H1 (cell line): ENCODE measurements at regions not wholly inside any gene's neighbourhood (a gene's known extent, or its start where the extent isn't known, plus 50 kb on each side); places are given as distances from the start of the nearest gene placed in this dataset.

Experiments used
- CTCF ChIA-PET: fragments of 300-600 bp; sonication (Branson Sonifier 250); formaldehyde crosslinking; loops from one replicate; lab custom pipeline; 2021; ENCODE audit not compliant: partially characterized antibody; lab: Charles Lee
- POLR2A ChIA-PET: fragments of 300-600 bp; sonication (Branson Sonifier 250); formaldehyde crosslinking; loops from one replicate; lab custom pipeline; 2021; ENCODE audit warnings: inconsistent platforms; ENCODE audit not compliant: partially characterized antibody; lab: Charles Lee
- DNase-seq, 2 experiments: peaks; one replicate each; pipeline versions ENCODE4 v3.0.0 to v3.0.0-alpha.2; 2010 to 2022; ENCODE audit warnings: low spot score in 2 of 2, low read depth in 1 of 2, mixed read lengths in 1 of 2
- FAIRE-seq: peaks from 2 replicates; lab custom pipeline; 2011; peaks lifted over from hg19 to GRCh38; lab: Jason Lieb, UNC
- H2AFZ ChIP-seq: 2 replicates; pipeline ENCODE4 v1.8.1; 2012; ENCODE audit warnings: low read length, inconsistent platforms
- H2AK5ac ChIP-seq: 2 replicates; pipeline ENCODE4 v1.6.1; 2013; ENCODE audit warnings: low read depth, low read length
- H2BK120ac ChIP-seq: replicated peaks from 2 replicates; pipeline ENCODE3; 2013; ENCODE audit warnings: low read depth, low read length, inconsistent platforms
- H2BK12ac ChIP-seq: 2 replicates; pipeline ENCODE4 v1.6.1; 2013; ENCODE audit warnings: low read depth, low read length
- H2BK15ac ChIP-seq: 2 replicates; pipeline ENCODE4 v1.6.1; 2013; ENCODE audit warnings: low read length
- H2BK20ac ChIP-seq: 2 replicates; pipeline ENCODE4 v1.6.1; 2013; ENCODE audit warnings: low read length
- H2BK5ac ChIP-seq: 2 replicates; pipeline ENCODE4 v1.6.1; 2013; ENCODE audit warnings: low read depth, low read length
- H3K14ac ChIP-seq: 2 replicates; pipeline ENCODE4 v1.6.1; 2013; ENCODE audit warnings: inconsistent platforms; ENCODE audit not compliant: insufficient read length
- H3K18ac ChIP-seq: 2 replicates; pipeline ENCODE4 v1.6.1; 2013; ENCODE audit warnings: low read length; ENCODE audit errors: extremely low read depth
- H3K23ac ChIP-seq: 2 replicates; pipeline ENCODE4 v1.6.1; 2013; ENCODE audit warnings: inconsistent platforms; ENCODE audit not compliant: insufficient read length
- H3K23me2 ChIP-seq: 2 replicates; pipeline ENCODE4 v1.6.1; 2013; ENCODE audit warnings: low read depth, low read length
- H3K27ac ChIP-seq: 2 replicates; pipeline ENCODE4 v1.6.1; 2011; ENCODE audit warnings: low read depth, low read length, inconsistent platforms
- H3K27me3 ChIP-seq, 4 experiments: replicated peaks in 1 of 4; 1 replicate in 1 of 4; 2 replicates in 3 of 4; pipeline versions ENCODE4 v1.6.1 to v1.8.1; 2011 to 2013; ENCODE audit warnings: low read length in 3 of 4, mild to moderate bottlenecking in 3 of 4, inconsistent platforms in 2 of 4, mixed read lengths in 2 of 4, moderate library complexity in 1 of 4; ENCODE audit not compliant: control insufficient read depth in 3 of 4, insufficient read depth in 3 of 4; ENCODE audit errors: extremely low read depth in 1 of 4
- H3K36me3 ChIP-seq, 4 experiments: 2 replicates each; pipeline versions ENCODE4 v1.6.1 to v1.8.1; 2011 to 2013; ENCODE audit warnings: mild to moderate bottlenecking in 4 of 4, low read length in 3 of 4, moderate library complexity in 2 of 4, control low read depth in 1 of 4, inconsistent platforms in 1 of 4; ENCODE audit not compliant: insufficient read depth in 4 of 4, control insufficient read depth in 2 of 4
- H3K4ac ChIP-seq: replicated peaks from 2 replicates; pipeline ENCODE3; 2013; ENCODE audit warnings: low read length, low read depth, mixed read lengths, inconsistent platforms; ENCODE audit not compliant: insufficient read length
- H3K4me1 ChIP-seq, 4 experiments: replicated peaks in 1 of 4; 1 replicate in 1 of 4; 2 replicates in 3 of 4; pipeline versions ENCODE4 v1.6.1 to v1.8.1; 2011 to 2013; ENCODE audit warnings: low read length in 3 of 4, inconsistent platforms in 2 of 4, mixed read lengths in 1 of 4; ENCODE audit not compliant: insufficient read depth in 4 of 4, control insufficient read depth in 3 of 4
- H3K4me2 ChIP-seq, 2 experiments: 2 replicates each; pipeline versions ENCODE4 v1.6.1 to v1.8.1; 2011 to 2013; ENCODE audit warnings: low read depth in 2 of 2, low read length in 2 of 2, control low read depth in 1 of 2, inconsistent platforms in 1 of 2, mild to moderate bottlenecking in 1 of 2; ENCODE audit not compliant: insufficient read depth in 1 of 2
- H3K4me3 ChIP-seq, 4 experiments: fragments of 200-600, 300-600 bp in 1 of 4; sonication (generic), shearing (Covaris generic), sonication (Bioruptor Twin) in 1 of 4; 2 replicates each; pipeline versions ENCODE4 v1.5.1 to v1.8.1; 2011 to 2016; ENCODE audit warnings: low read length in 4 of 4, low read depth in 3 of 4, control low read depth in 2 of 4, inconsistent platforms in 2 of 4, mild to moderate bottlenecking in 2 of 4, mixed read lengths in 1 of 4, moderate library complexity in 1 of 4; ENCODE audit not compliant: insufficient read depth in 2 of 4; ENCODE audit errors: extremely low read depth in 1 of 4
- H3K56ac ChIP-seq: replicated peaks from 2 replicates; pipeline ENCODE3; 2013; ENCODE audit warnings: low read depth, mild to moderate bottlenecking, mixed read lengths, low read length, inconsistent platforms; ENCODE audit not compliant: insufficient read length
- H3K79me1 ChIP-seq: 2 replicates; pipeline ENCODE4 v1.6.1; 2013; ENCODE audit warnings: low read depth, low read length, control low read depth
- H3K79me2 ChIP-seq, 2 experiments: 2 replicates each; pipeline versions ENCODE4 v1.6.1 to v1.8.1; 2012 to 2013; ENCODE audit warnings: low read length in 2 of 2, mild to moderate bottlenecking in 2 of 2, inconsistent platforms in 1 of 2; ENCODE audit not compliant: insufficient read depth in 2 of 2, control insufficient read depth in 1 of 2
- H3K9ac ChIP-seq, 4 experiments: replicated peaks in 1 of 4; 1 replicate in 1 of 4; 2 replicates in 3 of 4; pipeline versions ENCODE4 v1.6.1 to v1.8.1; 2011 to 2013; ENCODE audit warnings: low read depth in 3 of 4, low read length in 3 of 4, control low read depth in 2 of 4, mild to moderate bottlenecking in 2 of 4, moderate library complexity in 2 of 4, inconsistent platforms in 1 of 4; ENCODE audit errors: extremely low read depth in 1 of 4
- H3K9me3 ChIP-seq, 2 experiments: 2 replicates each; pipeline versions ENCODE4 v1.6.1 to v1.8.1; 2012 to 2013; ENCODE audit warnings: mild to moderate bottlenecking in 2 of 2, moderate library complexity in 2 of 2, control low read depth in 1 of 2, inconsistent platforms in 1 of 2, low read depth in 1 of 2, low read length in 1 of 2, mixed read lengths in 1 of 2; ENCODE audit not compliant: insufficient read depth in 2 of 2
- H4K20me1 ChIP-seq, 2 experiments: replicated peaks in 1 of 2; 2 replicates each; pipeline versions ENCODE3 to v1.8.1; 2011 to 2013; ENCODE audit warnings: inconsistent platforms in 2 of 2, low read length in 2 of 2, mild to moderate bottlenecking in 1 of 2; ENCODE audit not compliant: insufficient read depth in 2 of 2, control insufficient read depth in 1 of 2
- H4K5ac ChIP-seq: 2 replicates; pipeline ENCODE4 v1.6.1; 2013; ENCODE audit warnings: low read length, low read depth, mixed read lengths, inconsistent platforms; ENCODE audit not compliant: insufficient read length
- H4K8ac ChIP-seq: 2 replicates; pipeline ENCODE4 v1.8.0; 2013; ENCODE audit warnings: mild to moderate bottlenecking, moderate library complexity, low read length, inconsistent platforms; ENCODE audit not compliant: insufficient read depth; ENCODE audit errors: extremely low read depth
- H4K91ac ChIP-seq: replicated peaks from 2 replicates; pipeline ENCODE3; 2013; ENCODE audit warnings: low read length, mixed read lengths, inconsistent platforms; ENCODE audit not compliant: insufficient read length
- EGR1 ChIP-seq: IDR thresholded peaks from 2 replicates; pipeline ENCODE4 v1.6.1; 2011; ENCODE audit warnings: low read depth, low read length, borderline replicate concordance
- EZH2 ChIP-seq: fragments of 200-600 bp; sonication (generic); IDR thresholded peaks from 2 replicates; pipeline ENCODE4 v1.7.1; 2012; ENCODE audit warnings: low read depth, mild to moderate bottlenecking, moderate library complexity, low read length, inconsistent platforms; ENCODE audit not compliant: severe bottlenecking
- KDM1A ChIP-seq: fragments of 200-600, 300-600 bp; sonication (generic); IDR thresholded peaks from 2 replicates; pipeline ENCODE4 v1.7.1; 2016; ENCODE audit warnings: mild to moderate bottlenecking, low read length, borderline replicate concordance
- SAP30 ChIP-seq: fragments of 300-600 bp; sonication (generic); IDR thresholded peaks from 2 replicates; pipeline ENCODE4 v1.7.1; 2012; ENCODE audit warnings: low read length, moderate library complexity, mild to moderate bottlenecking, inconsistent platforms; ENCODE audit not compliant: insufficient read depth, insufficient replicate concordance
- SIX5 ChIP-seq: IDR thresholded peaks from 2 replicates; pipeline ENCODE4 v1.6.1; 2011; ENCODE audit warnings: mild to moderate bottlenecking, low read depth, low read length
- WGBS, 2 experiments: shearing (Covaris generic) in 1 of 2; methylation state at CpG; one replicate each; pipeline versions ENCODE4 v1.1.6 to v1.1.7; 2013 to 2015; ENCODE audit warnings: low lambda C conversion rate in 2 of 2, mixed read lengths in 2 of 2, inconsistent platforms in 1 of 2, low coverage in 1 of 2, missing lambda C conversion rate in 1 of 2; ENCODE audit not compliant: insufficient replicate concordance in 2 of 2, insufficient coverage in 1 of 2, insufficient read length in 1 of 2; ENCODE audit errors: extremely low coverage in 1 of 2, missing lambda C conversion rate in 1 of 2; 5-methylcytosine and 5-hydroxymethylcytosine counted together
- TF ChIP-seq, protein P1 (sequence below), 3 experiments: IDR thresholded peaks; 1 replicate in 2 of 3; 2 replicates in 1 of 3; pipeline versions ENCODE4 v1.5.1 to v1.6.1; 2011; ENCODE audit warnings: low read length in 3 of 3, mild to moderate bottlenecking in 3 of 3, inconsistent platforms in 2 of 3, low read depth in 1 of 3, moderate library complexity in 1 of 3; ENCODE audit not compliant: insufficient read depth in 1 of 3; ENCODE audit errors: control extremely low read depth in 1 of 3

DNA sequence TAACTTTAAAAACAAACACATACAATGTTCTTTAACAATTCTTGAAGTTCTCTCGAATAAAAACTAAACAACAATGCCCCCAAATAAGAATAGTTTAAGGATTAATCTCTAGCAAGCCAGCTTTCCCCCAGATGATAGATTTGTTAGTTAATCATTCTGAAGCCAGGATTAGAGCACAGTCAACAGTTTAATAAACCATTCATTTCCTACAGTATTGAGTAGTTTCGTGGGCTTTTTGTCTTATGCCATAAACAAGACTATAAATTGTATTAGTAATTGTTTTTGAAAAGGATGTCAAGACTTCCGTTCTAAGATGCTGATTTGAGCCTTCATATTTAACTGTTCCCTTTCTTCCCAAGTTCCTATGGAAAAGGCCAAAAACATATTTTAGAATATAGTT is 136.6 kb downstream of the PIK3R1 start:
- Histone ChIP-seq H3K79me1 (no peaks in the 10 kb centered on the region), H3K27me3 (no peaks in the 10 kb centered on the region), H3K4me1 (peaks cover 0 to 4% (median 0%) of the 10 kb centered on the region in 4 experiments; a peak in 1 of 7 replicates), H2BK12ac (no peak overlapping the region), H2BK5ac (no peak overlapping the region)
- no peak for DNase-seq
- CTCF ChIA-PET, result interaction anchor here (1.3 kb wide), 1 partner anchor 38 kb away, joined by 3 read pairs; no protein-coding TSS in a partner anchor
- TF ChIP-seq EZH2, result no peak
- TF ChIP-seq SIX5, result no peak
- no peak for TF ChIP-seq KDM1A
- TF ChIP-seq, protein P1, sequence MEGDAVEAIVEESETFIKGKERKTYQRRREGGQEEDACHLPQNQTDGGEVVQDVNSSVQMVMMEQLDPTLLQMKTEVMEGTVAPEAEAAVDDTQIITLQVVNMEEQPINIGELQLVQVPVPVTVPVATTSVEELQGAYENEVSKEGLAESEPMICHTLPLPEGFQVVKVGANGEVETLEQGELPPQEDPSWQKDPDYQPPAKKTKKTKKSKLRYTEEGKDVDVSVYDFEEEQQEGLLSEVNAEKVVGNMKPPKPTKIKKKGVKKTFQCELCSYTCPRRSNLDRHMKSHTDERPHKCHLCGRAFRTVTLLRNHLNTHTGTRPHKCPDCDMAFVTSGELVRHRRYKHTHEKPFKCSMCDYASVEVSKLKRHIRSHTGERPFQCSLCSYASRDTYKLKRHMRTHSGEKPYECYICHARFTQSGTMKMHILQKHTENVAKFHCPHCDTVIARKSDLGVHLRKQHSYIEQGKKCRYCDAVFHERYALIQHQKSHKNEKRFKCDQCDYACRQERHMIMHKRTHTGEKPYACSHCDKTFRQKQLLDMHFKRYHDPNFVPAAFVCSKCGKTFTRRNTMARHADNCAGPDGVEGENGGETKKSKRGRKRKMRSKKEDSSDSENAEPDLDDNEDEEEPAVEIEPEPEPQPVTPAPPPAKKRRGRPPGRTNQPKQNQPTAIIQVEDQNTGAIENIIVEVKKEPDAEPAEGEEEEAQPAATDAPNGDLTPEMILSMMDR (IDR thresholded peaks at IDR 0.05; ENCODE audit: control extremely low read depth in 1 of 3, insufficient read depth in 1 of 3, low read depth in 1 of 3, low read length in 3 of 3), result no peak
- TF ChIP-seq SAP30, result no peak
- no peak for TF ChIP-seq EGR1
- TF ChIP-seq, all 59 proteins: peak for 0
- Histone ChIP-seq H2AK5ac (no peak overlapping the region), H3K23me2 (no peaks in the 10 kb centered on the region), H2AFZ (no peak overlapping the region), H3K18ac (no peak overlapping the region), H3K4ac (no peak overlapping the region), H4K91ac (no peak overlapping the region), H3K36me3 (no peaks in the 10 kb centered on the region), H3K4me2 (no peak overlapping the region), H4K8ac (no peak overlapping the region), H2BK15ac (no peak overlapping the region), H4K5ac (no peak overlapping the region), H3K23ac (no peak overlapping the region), H3K56ac (no peak overlapping the region), H3K27ac (no peak overlapping the region), H4K20me1 (no peaks in the 10 kb centered on the region), H3K79me2 (no peaks in the 10 kb centered on the region), H3K9me3 (0 out of 4 replicates have a peak, but pooled peaks cover 0 to 4% of the 10 kb centered on the region in 2 experiments), H2BK20ac (no peak overlapping the region), H3K4me3 (no peak overlapping the region), H2BK120ac (no peak overlapping the region), H3K14ac (no peak overlapping the region), H3K9ac (no peak overlapping the region)
- FAIRE-seq, result no peak
- POLR2A ChIA-PET, result no interaction called here
- WGBS, 2 experiments, result 83% methylated on average over 3 of the region's 3 CpGs; no CpG with 5 or more reads in 1 of the 2 experiments
